HG02870 (cell line): ENCODE measurements at regions not wholly inside any gene's neighbourhood (a gene's known extent, or its start where the extent isn't known, plus 50 kb on each side); places are given as distances from the start of the nearest gene placed in this dataset.

Experiments
- ATAC-seq: cut with Tn5 transposase; IDR thresholded peaks from one replicate; pipeline ENCODE4 v1.9.1; 2021; ENCODE audit warnings: mild to moderate bottlenecking, moderate library complexity; ENCODE audit not compliant: unreplicated experiment

- no peak for ATAC-seq
These were observed 105.6 kb upstream of the SERP2 start for GRCh38 chr13:44267980-44268379.

- no peak for ATAC-seq
These were observed 104.6 kb upstream of the SERP2 start for GRCh38 chr13:44268980-44269379.

- no peak for ATAC-seq
These were observed 103.5 kb upstream of the SERP2 start for GRCh38 chr13:44270150-44270549.

- ATAC-seq = no peak
These were observed 102.6 kb upstream of the SERP2 start for GRCh38 chr13:44271031-44271455.

GRCh38 chr13:44271473-44271872 is 102.2 kb upstream of the SERP2 start:
- no peak for ATAC-seq

- no peak for ATAC-seq
These were observed 101.7 kb upstream of the SERP2 start for GRCh38 chr13:44271915-44272341.

GRCh38 chr13:44272692-44273091 is 100.9 kb upstream of the SERP2 start:
- no peak for ATAC-seq

- no peak for ATAC-seq
These were observed 100.4 kb upstream of the SERP2 start for GRCh38 chr13:44273216-44273615.

GRCh38 chr13:44273991-44274770 is 99.4 kb upstream of the SERP2 start:
- peak; percentile 90 for ATAC-seq

- ATAC-seq = no peak
These were observed 98.8 kb upstream of the SERP2 start for GRCh38 chr13:44274771-44275205.

GRCh38 chr13:44275381-44275780 is 98.2 kb upstream of the SERP2 start:
- ATAC-seq = no peak

GRCh38 chr13:44276061-44276460 is 97.6 kb upstream of the SERP2 start:
- no peak for ATAC-seq

GRCh38 chr13:44277459-44277858 is 96.2 kb upstream of the SERP2 start:
- no peak for ATAC-seq

- ATAC-seq = no peak
These were observed 95.5 kb upstream of the SERP2 start for GRCh38 chr13:44278166-44278565.

- ATAC-seq = no peak
These were observed 93.2 kb upstream of the SERP2 start for GRCh38 chr13:44280456-44280855.

GRCh38 chr13:44281252-44282000 is 92.2 kb upstream of the SERP2 start:
- ATAC-seq = no peak

- no peak for ATAC-seq
These were observed 90.0 kb upstream of the SERP2 start for GRCh38 chr13:44283600-44283999.

GRCh38 chr13:44287958-44288357 is 85.7 kb upstream of the SERP2 start:
- no peak for ATAC-seq

- no peak for ATAC-seq
These were observed 81.1 kb upstream of the SERP2 start for GRCh38 chr13:44292545-44292944.

- ATAC-seq = no peak
These were observed 80.2 kb upstream of the SERP2 start for GRCh38 chr13:44293374-44293773.

GRCh38 chr13:44293908-44294735 is 79.5 kb upstream of the SERP2 start:
- no peak for ATAC-seq
